ENCODE measurements at regions not wholly inside any gene's neighbourhood (a gene's known extent, or its start where the extent isn't known, plus 50 kb on each side); places are given as distances from the start of the nearest gene placed in this dataset.

DNA sequence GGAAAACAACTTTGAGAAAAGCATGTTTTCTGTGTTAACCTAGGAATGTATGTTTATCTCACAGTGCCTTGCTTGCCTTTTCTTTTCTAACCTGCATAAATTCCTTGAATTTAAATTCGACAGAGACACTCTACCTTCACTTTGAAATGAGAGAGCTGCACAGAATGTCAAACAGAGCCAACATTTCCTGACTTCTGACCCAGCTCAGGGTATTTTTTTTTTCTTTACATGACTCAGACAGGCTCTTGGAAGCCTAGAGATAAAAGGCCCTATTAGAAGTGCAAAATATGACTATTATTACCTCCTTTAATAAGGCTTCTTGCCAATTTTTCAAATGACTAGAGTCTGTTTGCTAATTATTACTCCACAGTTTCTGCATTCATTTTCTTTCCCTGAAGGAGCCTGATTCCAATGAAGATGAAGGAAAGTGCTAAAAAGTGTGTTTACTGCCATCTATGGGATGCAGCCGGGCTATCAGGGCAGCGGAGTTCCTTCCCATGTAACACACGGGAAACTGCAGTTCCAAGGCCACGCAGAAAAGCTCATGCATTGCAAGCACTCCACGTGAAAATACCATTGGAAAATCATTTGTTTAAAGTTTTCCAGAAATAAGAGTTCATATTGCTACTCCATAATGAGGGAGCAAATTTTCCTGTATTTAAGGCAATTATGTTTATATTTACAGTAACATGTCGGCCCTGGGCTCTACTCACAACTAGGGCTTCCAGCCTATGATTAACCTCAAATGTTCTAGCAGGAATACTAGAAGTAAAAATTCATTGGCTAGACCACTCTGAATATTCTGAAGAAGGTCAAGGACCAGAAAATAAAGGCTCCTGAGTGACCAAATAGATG lies 485.6 kb downstream of the ZSWIM6 start:
- FAIRE-seq = peak; percentile 68
- TF ChIP-seq, protein P1, sequence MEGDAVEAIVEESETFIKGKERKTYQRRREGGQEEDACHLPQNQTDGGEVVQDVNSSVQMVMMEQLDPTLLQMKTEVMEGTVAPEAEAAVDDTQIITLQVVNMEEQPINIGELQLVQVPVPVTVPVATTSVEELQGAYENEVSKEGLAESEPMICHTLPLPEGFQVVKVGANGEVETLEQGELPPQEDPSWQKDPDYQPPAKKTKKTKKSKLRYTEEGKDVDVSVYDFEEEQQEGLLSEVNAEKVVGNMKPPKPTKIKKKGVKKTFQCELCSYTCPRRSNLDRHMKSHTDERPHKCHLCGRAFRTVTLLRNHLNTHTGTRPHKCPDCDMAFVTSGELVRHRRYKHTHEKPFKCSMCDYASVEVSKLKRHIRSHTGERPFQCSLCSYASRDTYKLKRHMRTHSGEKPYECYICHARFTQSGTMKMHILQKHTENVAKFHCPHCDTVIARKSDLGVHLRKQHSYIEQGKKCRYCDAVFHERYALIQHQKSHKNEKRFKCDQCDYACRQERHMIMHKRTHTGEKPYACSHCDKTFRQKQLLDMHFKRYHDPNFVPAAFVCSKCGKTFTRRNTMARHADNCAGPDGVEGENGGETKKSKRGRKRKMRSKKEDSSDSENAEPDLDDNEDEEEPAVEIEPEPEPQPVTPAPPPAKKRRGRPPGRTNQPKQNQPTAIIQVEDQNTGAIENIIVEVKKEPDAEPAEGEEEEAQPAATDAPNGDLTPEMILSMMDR (IDR thresholded peaks at IDR 0.05; ENCODE audit: borderline replicate concordance, extremely low read depth, insufficient read depth) = peak; percentile 55

DNA sequence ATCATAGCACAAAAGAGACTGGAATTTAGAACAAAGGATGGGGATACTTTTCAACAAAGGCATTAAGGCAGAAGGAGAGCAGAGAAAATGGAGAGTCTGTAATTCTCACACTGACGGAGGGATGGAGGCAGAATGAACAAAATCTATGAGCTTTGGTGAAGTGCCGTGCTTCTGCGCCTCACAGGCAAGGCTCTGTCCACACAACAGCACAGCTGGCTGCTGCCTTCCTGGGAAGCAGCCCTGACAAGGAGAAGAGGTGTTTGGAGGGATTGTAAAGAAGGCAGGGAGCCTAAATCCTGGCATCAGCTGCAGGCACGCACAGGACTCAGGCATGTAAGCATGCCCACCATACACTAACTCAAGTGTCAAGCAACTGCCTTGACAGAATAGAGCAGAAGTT lies 485.2 kb upstream of the KIF2A start:
- H3K27me3 ChIP-seq (ENCODE audit: control insufficient read depth, insufficient read depth, low read length) = no peaks in the 10 kb centered on the region
- DNase-seq (no peak), FAIRE-seq (no peak)
- intact Hi-C loops (cut with DNase I) = no loop called here
- peaks cover 0 to 13% (median 5%) of the 10 kb centered on the region in 3 donors for H3K4me1 ChIP-seq (ENCODE audit: control insufficient read depth in 2 of 3, insufficient read depth in 2 of 3, low read depth in 1 of 3, low read length in 3 of 3)
- no peaks in the 10 kb centered on the region for H3K36me3 ChIP-seq (ENCODE audit: control insufficient read depth in 2 of 3, insufficient read depth in 3 of 3, low read length in 3 of 3)
- no peak overlapping the region for H3K9ac ChIP-seq (ENCODE audit: low read length in 3 of 3)
- H3K4me3 ChIP-seq (ENCODE audit: low read length in 3 of 3) = no peak overlapping the region
- no peak overlapping the region for H3K27ac ChIP-seq (ENCODE audit: low read depth in 2 of 2, low read length in 2 of 2)
- H3K9me3 ChIP-seq (ENCODE audit: control insufficient read depth in 2 of 3, insufficient read depth in 1 of 3, low read length in 3 of 3) = no peaks in the 10 kb centered on the region
- TF ChIP-seq, protein P1 (IDR thresholded peaks at IDR 0.05; ENCODE audit: borderline replicate concordance, extremely low read depth, insufficient read depth) = no peak

More for the DNA sequence above, 485.6 kb downstream of the ZSWIM6 start:
- DNase-seq = peak in 4 of 5 donors; percentile 54 to 85 (median 75)
- H3K27me3 ChIP-seq (ENCODE audit: control insufficient read depth, insufficient read depth, low read length) = no peaks in the 10 kb centered on the region
- H3K27ac ChIP-seq (ENCODE audit: low read depth in 2 of 2, low read length in 2 of 2) = no peak overlapping the region
- H3K4me3 ChIP-seq (ENCODE audit: low read length in 3 of 3) = no peak overlapping the region
- H3K9me3 ChIP-seq (ENCODE audit: control insufficient read depth in 2 of 3, insufficient read depth in 1 of 3, low read length in 3 of 3) = no peaks in the 10 kb centered on the region
- peaks cover 0 to 17% (median 5%) of the 10 kb centered on the region in 3 donors for H3K4me1 ChIP-seq (ENCODE audit: control insufficient read depth in 2 of 3, insufficient read depth in 2 of 3, low read depth in 1 of 3, low read length in 3 of 3)
- H3K36me3 ChIP-seq (ENCODE audit: control insufficient read depth in 2 of 3, insufficient read depth in 3 of 3, low read length in 3 of 3) = no peaks in the 10 kb centered on the region
- intact Hi-C loops (cut with DNase I) = no loop called here
- no peak overlapping the region for H3K9ac ChIP-seq (ENCODE audit: low read length in 3 of 3)

- H3K36me3 ChIP-seq (ENCODE audit: control insufficient read depth in 2 of 3, insufficient read depth in 3 of 3, low read length in 3 of 3) = no peaks in the 10 kb centered on the region
- DNase-seq (no peak), FAIRE-seq (no peak)
- H3K4me1 ChIP-seq (ENCODE audit: control insufficient read depth in 2 of 3, insufficient read depth in 2 of 3, low read depth in 1 of 3, low read length in 3 of 3) = peaks cover 0 to 7% (median 5%) of the 10 kb centered on the region in 3 donors
- H3K9ac ChIP-seq (ENCODE audit: low read length in 3 of 3) = no peak overlapping the region
- TF ChIP-seq, protein P1 (IDR thresholded peaks at IDR 0.05; ENCODE audit: borderline replicate concordance, extremely low read depth, insufficient read depth) = no peak
- H3K9me3 ChIP-seq (ENCODE audit: control insufficient read depth in 2 of 3, insufficient read depth in 1 of 3, low read length in 3 of 3) = no peaks in the 10 kb centered on the region
- intact Hi-C loops (cut with DNase I) = no loop called here
- H3K27me3 ChIP-seq (ENCODE audit: control insufficient read depth, insufficient read depth, low read length) = no peaks in the 10 kb centered on the region
- no peak overlapping the region for H3K27ac ChIP-seq (ENCODE audit: low read depth in 2 of 2, low read length in 2 of 2)
- H3K4me3 ChIP-seq (ENCODE audit: low read length in 3 of 3) = no peak overlapping the region
Measured at GRCh38 chr5:61821561-61821960, 484.4 kb upstream of the KIF2A start.

All from kidney (tissue), 13 donors.